K562 (cell line): ENCODE measurements at regions not wholly inside any gene's neighbourhood (a gene's known extent, or its start where the extent isn't known, plus 50 kb on each side); places are given as distances from the start of the nearest gene placed in this dataset.

Source experiments
- ATAC-seq: fragments of 200-7000 bp; cut with Tn5 transposase; 3 replicates; pipeline ENCODE4 v1.9.1; 2020; ENCODE audit warnings: moderate library complexity
- BruUV-seq: library from RNA; stranded (reverse); fragments of 400-500 nt; replicated peaks from 2 replicates; lab custom pipeline; 2021; lab: Mats Ljungman, UMichigan
- CTCF ChIA-PET: fragments of 300-600 bp; formaldehyde crosslinking; extraction: SDS; loops from one replicate; lab custom pipeline; 2021; ENCODE audit warnings: low intra/inter-chr PET ratio; lab: Yijun Ruan, JAX
- POLR2A ChIA-PET: fragments of 300-600, 350-650 bp; sonication (Branson Sonifier 250); formaldehyde crosslinking; extraction: SDS; loops from one replicate; lab custom pipeline; 2021; ENCODE audit warnings: antibody characterized with exemption, inconsistent platforms; lab: Yijun Ruan, JAX
- DNase-seq, 4 experiments: peaks; one replicate each; pipeline versions ENCODE4 v3.0.0 to v3.0.0-alpha.2; 2011 to 2018; ENCODE audit warnings: low spot score in 3 of 4, mixed read lengths in 3 of 4; ENCODE audit errors: extremely low read depth in 1 of 4
- FAIRE-seq: peaks from 2 replicates; lab custom pipeline; 2011; peaks lifted over from hg19 to GRCh38; lab: Jason Lieb, UNC
- H2AFZ ChIP-seq: 2 replicates; pipeline ENCODE4 v1.6.0; 2011; ENCODE audit warnings: low read depth, low read length, control low read depth, inconsistent platforms
- H3K27ac ChIP-seq: fragments of 200-600 bp; 3 replicates; pipeline ENCODE4 v1.8.0; 2011; ENCODE audit warnings: low read depth, mild to moderate bottlenecking, control low read depth, inconsistent platforms, low read length, moderate library complexity, mixed read lengths; ENCODE audit errors: extremely low read depth
- H3K27me3 ChIP-seq, 2 experiments: fragments of 300-600 bp in 1 of 2; 2 replicates in 1 of 2; 3 replicates in 1 of 2; pipeline versions ENCODE4 v1.6.0 to v1.8.0; 2011; ENCODE audit warnings: inconsistent platforms in 2 of 2, low read length in 2 of 2, mild to moderate bottlenecking in 1 of 2, mixed read lengths in 1 of 2, moderate library complexity in 1 of 2; ENCODE audit not compliant: control insufficient read depth in 2 of 2, insufficient read depth in 2 of 2
- H3K36me3 ChIP-seq: fragments of 300-600 bp; 3 replicates; pipeline ENCODE4 v1.8.0; 2011; ENCODE audit warnings: mild to moderate bottlenecking, low read length, inconsistent platforms; ENCODE audit not compliant: control insufficient read depth, insufficient read depth
- H3K4me1 ChIP-seq, 2 experiments: fragments of 200-600 bp in 1 of 2; replicated peaks in 1 of 2; 2 replicates in 1 of 2; 3 replicates in 1 of 2; pipeline versions ENCODE4 v1.5.1 to v1.8.0; 2011; ENCODE audit warnings: inconsistent platforms in 2 of 2, low read length in 2 of 2, mild to moderate bottlenecking in 1 of 2, mixed read lengths in 1 of 2, moderate library complexity in 1 of 2; ENCODE audit not compliant: control insufficient read depth in 2 of 2, insufficient read depth in 2 of 2
- H3K4me2 ChIP-seq: 2 replicates; pipeline ENCODE4 v1.6.1; 2011; ENCODE audit warnings: low read length, control low read depth, inconsistent platforms, mixed read lengths; ENCODE audit not compliant: insufficient read depth
- H3K4me3 ChIP-seq: fragments of 200-600 bp; sonication (generic), shearing (Covaris generic); 2 replicates; pipeline ENCODE4 v1.5.1; 2016; ENCODE audit warnings: control low read depth, inconsistent platforms
- H3K79me2 ChIP-seq: fragments of 200-600 bp; 3 replicates; pipeline ENCODE4 v1.8.0; 2011; ENCODE audit warnings: low read length, inconsistent platforms; ENCODE audit not compliant: control insufficient read depth, insufficient read depth
- H3K9ac ChIP-seq, 2 experiments: 2 replicates each; pipeline versions ENCODE4 v1.6.0 to v1.6.1; 2011; ENCODE audit warnings: low read depth in 2 of 2, low read length in 2 of 2, control low read depth in 1 of 2, inconsistent platforms in 1 of 2, mild to moderate bottlenecking in 1 of 2, mixed read lengths in 1 of 2; ENCODE audit not compliant: insufficient read depth in 1 of 2
- H3K9me1 ChIP-seq: one replicate; pipeline ENCODE4 v1.6.0; 2011; ENCODE audit warnings: inconsistent platforms, mild to moderate bottlenecking, low read length, moderate library complexity; ENCODE audit not compliant: control insufficient read depth, insufficient read depth
- H3K9me3 ChIP-seq: replicated peaks from 2 replicates; pipeline ENCODE4 v1.5.1; 2011; ENCODE audit warnings: low read depth, low read length, inconsistent platforms; ENCODE audit not compliant: control insufficient read depth, insufficient read depth
- H4K20me1 ChIP-seq: replicated peaks from 2 replicates; pipeline ENCODE4 v1.6.1; 2011; ENCODE audit warnings: low read length, inconsistent platforms, mixed read lengths; ENCODE audit not compliant: control insufficient read depth, insufficient read depth
- ATF7 ChIP-seq: fragments of 450-650 bp; IDR thresholded peaks from 2 replicates; pipeline ENCODE4 v1.7.1; 2014; ENCODE audit warnings: mild to moderate bottlenecking, moderate library complexity
- BRF1 ChIP-seq: IDR thresholded peaks from 3 replicates; pipeline ENCODE4 v1.6.1; 2011; ENCODE audit warnings: borderline replicate concordance, mild to moderate bottlenecking; ENCODE audit not compliant: insufficient read length; ENCODE audit errors: extremely low read depth
- CBX8 ChIP-seq: fragments of 200-600 bp; sonication (generic); IDR thresholded peaks from 2 replicates; pipeline ENCODE4 v1.6.1; 2012; ENCODE audit warnings: borderline replicate concordance, mixed run types, low read depth, mild to moderate bottlenecking, moderate library complexity, mixed read lengths, low read length, control low read depth, inconsistent platforms; ENCODE audit not compliant: poor library complexity, severe bottlenecking; ENCODE audit errors: extremely low read depth
- EGR1 ChIP-seq: fragments of 450-650 bp; conservative IDR thresholded peaks from 2 replicates; pipeline ENCODE4 v1.6.1; 2017; ENCODE audit warnings: mild to moderate bottlenecking
- EP400 ChIP-seq: fragments of 450-650 bp; IDR thresholded peaks from 2 replicates; pipeline ENCODE4 v1.6.1; 2017; ENCODE audit warnings: antibody characterized with exemption, mild to moderate bottlenecking, moderate library complexity
- HIVEP1 ChIP-seq: fragments of 250-450 bp; sonication (Bioruptor Pico); IDR thresholded peaks from 2 replicates; pipeline ENCODE4 v1.4.0; 2020; ENCODE audit warnings: mild to moderate bottlenecking
- NFIC ChIP-seq: fragments of 450-650 bp; IDR thresholded peaks from 2 replicates; pipeline ENCODE4 v1.6.1; 2017; ENCODE audit warnings: mild to moderate bottlenecking, inconsistent platforms
- TFAP4 ChIP-seq: sonication (generic); formaldehyde crosslinking; IDR thresholded peaks from 2 replicates; pipeline ENCODE4 v1.8.0; 2022; ENCODE audit warnings: missing genetic modification reagents, mild to moderate bottlenecking, moderate library complexity, borderline replicate concordance
- U2AF2 ChIP-seq: fragments of 200-400 bp; formaldehyde crosslinking; optimal IDR thresholded peaks from 2 replicates; pipeline ENCODE3; 2017; ENCODE audit warnings: low read depth, mild to moderate bottlenecking, low read length
- ZNF431 ChIP-seq: sonication (generic); formaldehyde crosslinking; IDR thresholded peaks from 2 replicates; pipeline ENCODE4 v1.8.0; 2022; ENCODE audit warnings: mild to moderate bottlenecking, missing genetic modification reagents
- ZNF668 ChIP-seq: fragments of 250-450 bp; sonication (Bioruptor Pico); IDR thresholded peaks from 2 replicates; pipeline ENCODE4 v1.8.0; 2022; ENCODE audit warnings: mild to moderate bottlenecking, inconsistent platforms
- WGBS: fragments of 100-300 bp; shearing (Covaris generic); methylation state at CpG from one replicate; pipeline ENCODE4 v1.1.6; 2016; ENCODE audit warnings: low coverage, mixed read lengths; ENCODE audit not compliant: insufficient coverage; ENCODE audit errors: missing lambda C conversion rate; 5-methylcytosine and 5-hydroxymethylcytosine counted together
- in situ Hi-C: fragments of 300-500 bp; cut with MboI; formaldehyde crosslinking; loops from 4 replicates; pipeline ENCODE4 v1.15.0; 2018; ENCODE audit warnings: inconsistent platforms, mixed read lengths
- intact Hi-C: fragments of 100-400 bp; cut with micrococcal nuclease; formaldehyde crosslinking; loops from 2 replicates; pipeline ENCODE4 v1.14.2; 2022
- TF ChIP-seq, protein P1 (sequence below): fragments of 450-650 bp; IDR thresholded peaks from 2 replicates; pipeline ENCODE4 v1.6.1; 2016; ENCODE audit warnings: low read depth, mild to moderate bottlenecking, moderate library complexity
- TF ChIP-seq, protein P2 (sequence below), 3 experiments: fragments of 200-800 bp in 1 of 3; sonication (Bioruptor generic) in 1 of 3; sonication (generic) in 1 of 3; formaldehyde crosslinking in 1 of 3; IDR thresholded peaks; 2 replicates each; pipeline versions ENCODE4 v1.6.1 to v1.8.0; 2016 to 2022; ENCODE audit warnings: mild to moderate bottlenecking in 2 of 3, missing compliant biosample characterization in 2 of 3, missing genetic modification characterization in 2 of 3, missing genetic modification reagents in 1 of 3

- Histone ChIP-seq H4K20me1 (no peaks in the 10 kb centered on the region), H3K27ac (no peak overlapping the region), H3K27me3 (no peaks in the 10 kb centered on the region), H3K9me1 (no peaks in the 10 kb centered on the region), H3K4me3 (no peak overlapping the region), H3K4me1 (no peaks in the 10 kb centered on the region), H2AFZ (no peak overlapping the region), H3K79me2 (no peaks in the 10 kb centered on the region), H3K4me2 (no peak overlapping the region), H3K9ac (no peak overlapping the region), H3K36me3 (no peaks in the 10 kb centered on the region), H3K9me3 (no peaks in the 10 kb centered on the region)
- CTCF ChIA-PET = no interaction called here
- ATAC-seq = no peak
- no peak for TF ChIP-seq ZNF431
- peak; percentile 12; the same call in 1 of the 2 replicates for TF ChIP-seq NFIC
- WGBS = 60% methylated on average over 1 of the region's 2 CpGs
- no peak for FAIRE-seq
- in situ Hi-C loops (no loop called here), intact Hi-C loops (no loop called here)
- no TSS peak for BruUV-seq
- DNase-seq = peak in 1 of 4 experiments; percentile 1
- POLR2A ChIA-PET = interaction anchor here (0.9 kb wide), 1 partner anchor 9 kb away, joined by 4 read pairs; no protein-coding TSS in a partner anchor
Measured at GRCh38 chr22:47850644-47851151, 1088.2 kb downstream of the TBC1D22A start.

- no peak for DNase-seq
- no peak for FAIRE-seq
- POLR2A ChIA-PET = no interaction called here
- in situ Hi-C loops (loop anchor here (10.0 kb wide), 1 partner anchor 225 kb away; no protein-coding TSS in a partner anchor), intact Hi-C loops (no loop called here)
- Histone ChIP-seq H3K9me1 (no peaks in the 10 kb centered on the region), H3K4me1 (no peaks in the 10 kb centered on the region), H2AFZ (no peak overlapping the region), H3K27me3 (no peaks in the 10 kb centered on the region), H3K9me3 (no peaks in the 10 kb centered on the region), H4K20me1 (no peaks in the 10 kb centered on the region), H3K4me2 (no peak overlapping the region), H3K27ac (no peak overlapping the region), H3K36me3 (no peaks in the 10 kb centered on the region), H3K4me3 (no peak overlapping the region), H3K79me2 (no peaks in the 10 kb centered on the region), H3K9ac (no peak overlapping the region)
- WGBS = 47% methylated on average over 6 of the region's 6 CpGs
- BruUV-seq = no TSS peak
- CTCF ChIA-PET = no interaction called here
- no peak for ATAC-seq
- TF ChIP-seq ATF7 (no peak), CBX8 (no peak), ZNF668 (CRISPR knock-in tag) (no peak), EGR1 (no peak), U2AF2 (no peak), HIVEP1 (CRISPR knock-in tag) (no peak), TFAP4 (CRISPR knock-in tag) (no peak), BRF1 (no peak), EP400 (no peak)
- TF ChIP-seq, protein P1, sequence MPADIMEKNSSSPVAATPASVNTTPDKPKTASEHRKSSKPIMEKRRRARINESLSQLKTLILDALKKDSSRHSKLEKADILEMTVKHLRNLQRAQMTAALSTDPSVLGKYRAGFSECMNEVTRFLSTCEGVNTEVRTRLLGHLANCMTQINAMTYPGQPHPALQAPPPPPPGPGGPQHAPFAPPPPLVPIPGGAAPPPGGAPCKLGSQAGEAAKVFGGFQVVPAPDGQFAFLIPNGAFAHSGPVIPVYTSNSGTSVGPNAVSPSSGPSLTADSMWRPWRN = no peak
- TF ChIP-seq, protein P2, sequence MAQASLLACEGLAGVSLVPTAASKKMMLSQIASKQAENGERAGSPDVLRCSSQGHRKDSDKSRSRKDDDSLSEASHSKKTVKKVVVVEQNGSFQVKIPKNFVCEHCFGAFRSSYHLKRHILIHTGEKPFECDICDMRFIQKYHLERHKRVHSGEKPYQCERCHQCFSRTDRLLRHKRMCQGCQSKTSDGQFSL (CRISPR knock-in tag; IDR thresholded peaks at IDR 0.05) = no peak
- TF ChIP-seq, protein P2 (tag; IDR thresholded peaks at IDR 0.05) = no peak
Measured at GRCh38 chr22:47849576-47849975, 1087.1 kb downstream of the TBC1D22A start.
